Thymus (tissue), 11 donors: ENCODE measurements at regions not wholly inside any gene's neighbourhood (a gene's known extent, or its start where the extent isn't known, plus 50 kb on each side); places are given as distances from the start of the nearest gene placed in this dataset.
"Not testable (repeated sequence)": the region's sequence is repeated elsewhere in the genome, so short reads cannot be mapped to it uniquely, and the experiment has no call there.

ENCODE experiments used
- DNase-seq, 9 donors: peaks; one replicate each; pipeline ENCODE4 v3.0.0-alpha.2; 2013; ENCODE audit warnings: low spot score in 9 of 9, low read depth in 6 of 9, missing footprints in 1 of 9
- H3K27ac ChIP-seq, 2 donors: one replicate each; pipeline ENCODE4 v1.5.1; 2013; ENCODE audit warnings: control low read depth in 1 of 2, low read depth in 1 of 2, low read length in 1 of 2, mild to moderate bottlenecking in 1 of 2, moderate library complexity in 1 of 2
- H3K27me3 ChIP-seq, 2 donors: one replicate each; pipeline ENCODE4 v1.5.1; 2013; ENCODE audit warnings: low read length in 1 of 2; ENCODE audit not compliant: control insufficient read depth in 2 of 2, insufficient read depth in 1 of 2
- H3K36me3 ChIP-seq, 2 donors: one replicate each; pipeline ENCODE4 v1.5.1; 2013; ENCODE audit warnings: low read length in 1 of 2, mild to moderate bottlenecking in 1 of 2, moderate library complexity in 1 of 2; ENCODE audit not compliant: control insufficient read depth in 2 of 2, insufficient read depth in 2 of 2
- H3K4me1 ChIP-seq, 2 donors: one replicate each; pipeline ENCODE4 v1.5.1; 2013; ENCODE audit warnings: low read length in 2 of 2; ENCODE audit not compliant: control insufficient read depth in 2 of 2, insufficient read depth in 2 of 2
- H3K4me3 ChIP-seq, 2 donors: one replicate each; pipeline ENCODE4 v1.5.1; 2013; ENCODE audit warnings: low read length in 2 of 2, control low read depth in 1 of 2, mild to moderate bottlenecking in 1 of 2
- H3K9me3 ChIP-seq, 2 donors: one replicate each; pipeline ENCODE4 v1.5.1; 2013; ENCODE audit warnings: low read length in 1 of 2, mild to moderate bottlenecking in 1 of 2; ENCODE audit not compliant: control insufficient read depth in 2 of 2, insufficient read depth in 1 of 2
- WGBS: extraction: QIAGEN DNeasy Blood & Tissue Kit; methylation state at CpG from one replicate; pipeline ENCODE4 v1.1.7; 2013; 5-methylcytosine and 5-hydroxymethylcytosine counted together
- donor health status: healthy.

GRCh38 chr3:178140531-178141304 lies 395.5 kb upstream of the KCNMB2 start:
- Histone ChIP-seq H3K4me3 (no peak overlapping the region), H3K9me3 (no peaks in the 10 kb centered on the region), H3K27ac (no peak overlapping the region), H3K36me3 (no peaks in the 10 kb centered on the region), H3K27me3 (no peaks in the 10 kb centered on the region), H3K4me1 (no peaks in the 10 kb centered on the region)
- 96% methylated on average over 4 of the region's 4 CpGs for WGBS
- no peak for DNase-seq

- not testable (repeated sequence) for H3K4me1 ChIP-seq, H3K27me3 ChIP-seq, H3K4me3 ChIP-seq, DNase-seq, H3K36me3 ChIP-seq, H3K9me3 ChIP-seq, H3K27ac ChIP-seq
- no CpG with 5 or more reads among the region's 1 CpG for WGBS
Observed at GRCh38 chr3:178141305-178141684, 394.9 kb upstream of the KCNMB2 start.

GRCh38 chr3:178146406-178146831 lies 389.8 kb upstream of the KCNMB2 start:
- DNase-seq = peak in 1 of 9 donors; percentile 6
- Histone ChIP-seq H3K36me3 (no peaks in the 10 kb centered on the region), H3K9me3 (no peaks in the 10 kb centered on the region), H3K27ac (no peak overlapping the region), H3K4me1 (peaks cover 2 to 6% of the 10 kb centered on the region in 2 donors), H3K4me3 (no peak overlapping the region), H3K27me3 (no peaks in the 10 kb centered on the region)

GRCh38 chr3:178147001-178147400 lies 389.2 kb upstream of the KCNMB2 start:
- DNase-seq = no peak
- peaks cover 2 to 6% of the 10 kb centered on the region in 2 donors for H3K4me1 ChIP-seq
- no peaks in the 10 kb centered on the region for H3K27me3 ChIP-seq
- H3K27ac ChIP-seq = no peak overlapping the region
- H3K36me3 ChIP-seq = no peaks in the 10 kb centered on the region
- H3K4me3 ChIP-seq = no peak overlapping the region
- H3K9me3 ChIP-seq = no peaks in the 10 kb centered on the region

GRCh38 chr3:178152031-178152806 lies 384.0 kb upstream of the KCNMB2 start:
- Histone ChIP-seq H3K4me3 (no peak overlapping the region), H3K36me3 (no peaks in the 10 kb centered on the region), H3K9me3 (no peaks in the 10 kb centered on the region), H3K4me1 (no peaks in the 10 kb centered on the region), H3K27me3 (no peaks in the 10 kb centered on the region), H3K27ac (no peak overlapping the region)
- DNase-seq = peak in 1 of 9 donors; percentile 37
- WGBS = 90% methylated on average over 8 of the region's 8 CpGs

- Histone ChIP-seq H3K9me3 (no peaks in the 10 kb centered on the region), H3K27me3 (no peaks in the 10 kb centered on the region), H3K4me1 (no peaks in the 10 kb centered on the region), H3K27ac (no peak overlapping the region), H3K4me3 (no peak overlapping the region), H3K36me3 (no peaks in the 10 kb centered on the region)
- no peak for DNase-seq
Observed at GRCh38 chr3:178152988-178153387, 383.2 kb upstream of the KCNMB2 start.

GRCh38 chr3:178155521-178155920 lies 380.7 kb upstream of the KCNMB2 start:
- H3K27ac ChIP-seq = no peak overlapping the region
- H3K36me3 ChIP-seq = no peaks in the 10 kb centered on the region
- H3K4me1 ChIP-seq = no peaks in the 10 kb centered on the region
- no peak overlapping the region for H3K4me3 ChIP-seq
- no peaks in the 10 kb centered on the region for H3K27me3 ChIP-seq
- WGBS = 100% methylated on average over 2 of the region's 2 CpGs
- peak in 2 of 9 donors; percentile 6 to 21 for DNase-seq
- H3K9me3 ChIP-seq = no peaks in the 10 kb centered on the region

GRCh38 chr3:178156301-178156700 lies 379.9 kb upstream of the KCNMB2 start:
- 58% methylated on average over 4 of the region's 4 CpGs for WGBS
- Histone ChIP-seq H3K27ac (no peak overlapping the region), H3K36me3 (no peaks in the 10 kb centered on the region), H3K27me3 (no peaks in the 10 kb centered on the region), H3K4me3 (no peak overlapping the region), H3K9me3 (no peaks in the 10 kb centered on the region), H3K4me1 (no peaks in the 10 kb centered on the region)
- DNase-seq = no peak

- no peaks in the 10 kb centered on the region for H3K4me1 ChIP-seq
- no peaks in the 10 kb centered on the region for H3K27me3 ChIP-seq
- H3K27ac ChIP-seq = no peak overlapping the region
- H3K9me3 ChIP-seq = no peaks in the 10 kb centered on the region
- H3K36me3 ChIP-seq = no peaks in the 10 kb centered on the region
- no peak overlapping the region for H3K4me3 ChIP-seq
- 95% methylated on average over 2 of the region's 2 CpGs for WGBS
- no peak for DNase-seq
Observed at GRCh38 chr3:178159691-178160220, 376.5 kb upstream of the KCNMB2 start.
